ENCODE measurements at regions not wholly inside any gene's neighbourhood (a gene's known extent, or its start where the extent isn't known, plus 50 kb on each side); places are given as distances from the start of the nearest gene placed in this dataset.

DNA sequence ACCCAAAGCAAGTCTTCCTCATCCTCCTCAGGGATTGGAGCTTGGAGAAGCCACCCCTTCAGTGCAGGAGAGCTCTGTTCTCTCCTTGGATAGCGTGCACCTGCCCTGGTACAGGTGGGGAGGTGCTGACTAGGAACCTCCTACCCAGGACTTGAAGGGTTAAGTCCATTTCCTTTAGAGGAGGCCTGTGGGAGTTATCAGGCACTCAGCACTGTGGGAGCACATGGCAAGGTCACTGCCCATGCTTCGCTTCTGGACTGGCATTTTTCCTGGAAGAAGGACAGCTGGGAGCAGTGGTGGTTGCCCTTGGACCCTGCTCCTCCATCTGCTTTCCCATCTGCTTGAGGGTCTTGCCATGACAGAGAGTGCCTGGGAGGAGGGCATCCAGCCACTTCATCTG is 142.8 kb downstream of the CXCL12 start:
- Histone ChIP-seq H3K27ac (ENCODE audit: low read depth in 1 of 2, low read length in 2 of 2) (no peak overlapping the region), H3K4me3 (ENCODE audit: low read depth in 1 of 3, low read length in 3 of 3) (no peak overlapping the region)
- WGBS, result 76% methylated on average over 2 of the region's 2 CpGs

DNA sequence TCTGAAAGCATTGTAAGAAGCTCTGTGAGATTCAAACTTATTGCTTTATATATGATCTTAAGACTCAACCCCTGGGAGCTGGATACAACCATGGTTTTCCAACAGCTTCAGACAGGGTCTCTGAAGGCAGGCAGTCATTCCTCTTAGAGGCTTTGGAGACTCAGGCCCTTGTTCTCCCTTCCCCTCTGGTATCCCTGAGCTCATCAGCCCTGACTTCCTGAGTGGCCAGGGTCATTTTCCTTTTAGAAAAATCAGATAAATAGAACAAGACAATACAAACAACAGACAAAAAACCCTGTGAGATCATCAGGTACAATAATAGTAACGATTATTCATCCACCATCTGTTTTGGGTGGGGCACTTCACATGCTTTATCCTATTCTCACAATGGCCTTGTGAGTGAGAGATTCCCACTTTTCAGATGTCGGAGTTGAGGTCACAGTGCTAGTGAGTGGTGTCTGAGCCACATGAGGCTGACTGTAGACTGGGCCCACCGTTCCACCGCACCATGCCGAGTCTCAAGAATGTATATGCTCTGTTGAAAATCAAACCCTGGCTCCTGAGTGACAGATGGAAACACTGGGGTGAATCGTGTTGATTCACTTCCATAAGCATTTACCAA is 144.2 kb downstream of the CXCL12 start:
- Histone ChIP-seq H3K9me3 (ENCODE audit: control insufficient read depth in 4 of 4, low read length in 3 of 4) (no peaks in the 10 kb centered on the region), H3K27ac (ENCODE audit: low read depth in 1 of 2, low read length in 2 of 2) (no peak overlapping the region), H3K4me3 (ENCODE audit: low read depth in 1 of 3, low read length in 3 of 3) (no peak overlapping the region), H3K27me3 (ENCODE audit: control insufficient read depth in 4 of 4, insufficient read depth in 4 of 4, low read length in 3 of 4) (no peaks in the 10 kb centered on the region), H3K9ac (ENCODE audit: low read depth in 1 of 2, low read length in 2 of 2) (no peak overlapping the region), H3K36me3 (ENCODE audit: control insufficient read depth in 4 of 4, insufficient read depth in 3 of 4, low read depth in 1 of 4, low read length in 3 of 4) (no peaks in the 10 kb centered on the region), H3K4me1 (ENCODE audit: control insufficient read depth in 4 of 4, insufficient read depth in 4 of 4, low read length in 3 of 4) (peaks cover 0 to 10% (median 1%) of the 10 kb centered on the region in 4 donors)
- WGBS, result 91% methylated on average over 6 of the region's 6 CpGs
- TF ChIP-seq FOXA2 (IDR thresholded peaks at IDR 0.05), result no peak
- TF ChIP-seq NR2F2 (IDR thresholded peaks at IDR 0.05), result no peak
- TF ChIP-seq TAF1 (conservative IDR thresholded peaks at IDR 0.05), result no peak
- no peak for TF ChIP-seq GABPA (IDR thresholded peaks at IDR 0.05 in 1 of 2, conservative IDR thresholded peaks at IDR 0.05 in 1 of 2)
- TF ChIP-seq RXRA (IDR thresholded peaks at IDR 0.05), result no peak
- TF ChIP-seq RAD21 (IDR thresholded peaks at IDR 0.05), result no peak
- no peak for TF ChIP-seq EGR1 (IDR thresholded peaks at IDR 0.05; ENCODE audit: low read depth in 2 of 2)
- TF ChIP-seq FOXA1 (IDR thresholded peaks at IDR 0.05), result no peak
- TF ChIP-seq HNF4G (IDR thresholded peaks at IDR 0.05), result no peak
- TF ChIP-seq, protein P1, sequence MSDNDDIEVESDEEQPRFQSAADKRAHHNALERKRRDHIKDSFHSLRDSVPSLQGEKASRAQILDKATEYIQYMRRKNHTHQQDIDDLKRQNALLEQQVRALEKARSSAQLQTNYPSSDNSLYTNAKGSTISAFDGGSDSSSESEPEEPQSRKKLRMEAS (IDR thresholded peaks at IDR 0.05), result no peak
- DNase-seq (ENCODE audit: low spot score), result no peak

More for the DNA sequence above, 142.8 kb downstream of the CXCL12 start:
- Histone ChIP-seq H3K4me1 (ENCODE audit: control insufficient read depth in 4 of 4, insufficient read depth in 4 of 4, low read length in 3 of 4) (peaks cover 0 to 2% (median 0%) of the 10 kb centered on the region in 4 donors), H3K27me3 (ENCODE audit: control insufficient read depth in 4 of 4, insufficient read depth in 4 of 4, low read length in 3 of 4) (no peaks in the 10 kb centered on the region), H3K36me3 (ENCODE audit: control insufficient read depth in 4 of 4, insufficient read depth in 3 of 4, low read depth in 1 of 4, low read length in 3 of 4) (no peaks in the 10 kb centered on the region), H3K9me3 (ENCODE audit: control insufficient read depth in 4 of 4, low read length in 3 of 4) (no peaks in the 10 kb centered on the region), H3K9ac (ENCODE audit: low read depth in 1 of 2, low read length in 2 of 2) (no peak overlapping the region)
- no peak for DNase-seq (ENCODE audit: low spot score)
- TF ChIP-seq HNF4A (conservative IDR thresholded peaks at IDR 0.05) (no peak), CTCF (IDR thresholded peaks at IDR 0.05; ENCODE audit: low read depth, low read length, missing input control) (no peak), RAD21 (IDR thresholded peaks at IDR 0.05) (no peak), FOXA2 (IDR thresholded peaks at IDR 0.05) (no peak), TAF1 (conservative IDR thresholded peaks at IDR 0.05) (no peak), YY1 (IDR thresholded peaks at IDR 0.05) (no peak), EGR1 (IDR thresholded peaks at IDR 0.05; ENCODE audit: low read depth in 2 of 2) (no peak), HNF4G (IDR thresholded peaks at IDR 0.05) (no peak), JUND (IDR thresholded peaks at IDR 0.05) (no peak), RXRA (IDR thresholded peaks at IDR 0.05) (no peak), NR2F2 (IDR thresholded peaks at IDR 0.05) (no peak), SP1 (IDR thresholded peaks at IDR 0.05) (no peak), FOXA1 (IDR thresholded peaks at IDR 0.05) (no peak)
- TF ChIP-seq, protein P2, sequence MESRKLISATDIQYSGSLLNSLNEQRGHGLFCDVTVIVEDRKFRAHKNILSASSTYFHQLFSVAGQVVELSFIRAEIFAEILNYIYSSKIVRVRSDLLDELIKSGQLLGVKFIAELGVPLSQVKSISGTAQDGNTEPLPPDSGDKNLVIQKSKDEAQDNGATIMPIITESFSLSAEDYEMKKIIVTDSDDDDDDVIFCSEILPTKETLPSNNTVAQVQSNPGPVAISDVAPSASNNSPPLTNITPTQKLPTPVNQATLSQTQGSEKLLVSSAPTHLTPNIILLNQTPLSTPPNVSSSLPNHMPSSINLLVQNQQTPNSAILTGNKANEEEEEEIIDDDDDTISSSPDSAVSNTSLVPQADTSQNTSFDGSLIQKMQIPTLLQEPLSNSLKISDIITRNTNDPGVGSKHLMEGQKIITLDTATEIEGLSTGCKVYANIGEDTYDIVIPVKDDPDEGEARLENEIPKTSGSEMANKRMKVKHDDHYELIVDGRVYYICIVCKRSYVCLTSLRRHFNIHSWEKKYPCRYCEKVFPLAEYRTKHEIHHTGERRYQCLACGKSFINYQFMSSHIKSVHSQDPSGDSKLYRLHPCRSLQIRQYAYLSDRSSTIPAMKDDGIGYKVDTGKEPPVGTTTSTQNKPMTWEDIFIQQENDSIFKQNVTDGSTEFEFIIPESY (IDR thresholded peaks at IDR 0.05), result no peak
- TF ChIP-seq, protein P3, sequence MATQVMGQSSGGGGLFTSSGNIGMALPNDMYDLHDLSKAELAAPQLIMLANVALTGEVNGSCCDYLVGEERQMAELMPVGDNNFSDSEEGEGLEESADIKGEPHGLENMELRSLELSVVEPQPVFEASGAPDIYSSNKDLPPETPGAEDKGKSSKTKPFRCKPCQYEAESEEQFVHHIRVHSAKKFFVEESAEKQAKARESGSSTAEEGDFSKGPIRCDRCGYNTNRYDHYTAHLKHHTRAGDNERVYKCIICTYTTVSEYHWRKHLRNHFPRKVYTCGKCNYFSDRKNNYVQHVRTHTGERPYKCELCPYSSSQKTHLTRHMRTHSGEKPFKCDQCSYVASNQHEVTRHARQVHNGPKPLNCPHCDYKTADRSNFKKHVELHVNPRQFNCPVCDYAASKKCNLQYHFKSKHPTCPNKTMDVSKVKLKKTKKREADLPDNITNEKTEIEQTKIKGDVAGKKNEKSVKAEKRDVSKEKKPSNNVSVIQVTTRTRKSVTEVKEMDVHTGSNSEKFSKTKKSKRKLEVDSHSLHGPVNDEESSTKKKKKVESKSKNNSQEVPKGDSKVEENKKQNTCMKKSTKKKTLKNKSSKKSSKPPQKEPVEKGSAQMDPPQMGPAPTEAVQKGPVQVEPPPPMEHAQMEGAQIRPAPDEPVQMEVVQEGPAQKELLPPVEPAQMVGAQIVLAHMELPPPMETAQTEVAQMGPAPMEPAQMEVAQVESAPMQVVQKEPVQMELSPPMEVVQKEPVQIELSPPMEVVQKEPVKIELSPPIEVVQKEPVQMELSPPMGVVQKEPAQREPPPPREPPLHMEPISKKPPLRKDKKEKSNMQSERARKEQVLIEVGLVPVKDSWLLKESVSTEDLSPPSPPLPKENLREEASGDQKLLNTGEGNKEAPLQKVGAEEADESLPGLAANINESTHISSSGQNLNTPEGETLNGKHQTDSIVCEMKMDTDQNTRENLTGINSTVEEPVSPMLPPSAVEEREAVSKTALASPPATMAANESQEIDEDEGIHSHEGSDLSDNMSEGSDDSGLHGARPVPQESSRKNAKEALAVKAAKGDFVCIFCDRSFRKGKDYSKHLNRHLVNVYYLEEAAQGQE (IDR thresholded peaks at IDR 0.05), result no peak

All from liver (tissue), 8 donors.